HG03432 (cell line): ENCODE measurements at regions not wholly inside any gene's neighbourhood (a gene's known extent, or its start where the extent isn't known, plus 50 kb on each side); places are given as distances from the start of the nearest gene placed in this dataset.
"Not testable (repeated sequence)": the region's sequence is repeated elsewhere in the genome, so short reads cannot be mapped to it uniquely, and the experiment has no call there.

Experiments
- ATAC-seq: cut with Tn5 transposase; IDR thresholded peaks from one replicate; pipeline ENCODE4 v1.9.1; 2021; ENCODE audit warnings: mild to moderate bottlenecking, moderate library complexity; ENCODE audit not compliant: unreplicated experiment

DNA sequence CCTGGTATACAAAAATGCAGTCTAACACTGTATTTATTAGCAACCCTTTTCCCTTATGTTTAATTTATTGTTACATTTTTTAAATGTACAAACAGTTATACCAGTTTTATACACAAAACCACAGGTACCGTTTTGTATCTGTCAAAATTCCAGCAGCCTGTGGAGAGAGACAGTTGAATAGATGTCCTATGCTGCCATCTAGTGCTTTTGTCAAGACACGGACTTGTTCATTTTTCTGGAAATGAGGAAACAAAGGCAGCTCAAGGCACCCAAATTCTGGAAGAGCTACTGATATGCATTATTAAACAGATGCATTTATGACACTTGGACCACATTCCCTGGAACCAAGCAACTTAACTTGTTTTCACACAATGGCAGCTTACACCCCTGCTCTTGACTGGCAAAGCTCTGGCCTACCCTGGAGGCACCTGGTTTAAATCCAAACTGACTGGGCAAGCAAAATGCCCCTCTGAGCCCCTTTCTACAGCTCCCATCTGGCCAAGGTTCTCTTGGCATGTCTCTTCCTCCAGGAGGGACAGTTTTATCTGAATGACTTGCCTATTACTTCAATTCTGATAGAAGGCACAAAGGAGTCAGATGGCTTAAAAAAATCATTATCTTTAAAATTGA is 286.9 kb upstream of the PRKD1 start:
- ATAC-seq: no peak

GRCh38 chr14:30218907-30219306 is 291.3 kb upstream of the PRKD1 start:
- ATAC-seq: no peak

DNA sequence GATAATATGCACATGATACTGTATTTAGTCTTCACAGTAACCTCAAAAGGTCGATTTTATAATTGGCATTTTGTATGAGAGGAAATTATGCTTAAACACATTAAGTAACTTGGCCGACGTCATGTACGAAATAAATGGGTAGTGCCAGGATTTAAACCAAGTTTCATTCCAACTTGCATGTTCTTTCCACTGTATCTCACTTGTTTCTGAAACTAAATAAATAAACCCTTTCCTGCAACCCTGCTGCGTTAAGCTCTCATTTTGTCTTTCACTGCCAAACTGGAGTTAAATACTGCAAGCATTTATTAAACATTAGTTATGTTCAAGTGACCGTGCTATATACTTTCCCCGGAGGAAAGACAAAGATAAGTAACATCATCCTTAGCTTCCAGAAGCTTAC is 293.9 kb upstream of the PRKD1 start:
- ATAC-seq: no peak

GRCh38 chr14:30223385-30223785 is 295.7 kb upstream of the PRKD1 start:
- ATAC-seq: no peak

DNA sequence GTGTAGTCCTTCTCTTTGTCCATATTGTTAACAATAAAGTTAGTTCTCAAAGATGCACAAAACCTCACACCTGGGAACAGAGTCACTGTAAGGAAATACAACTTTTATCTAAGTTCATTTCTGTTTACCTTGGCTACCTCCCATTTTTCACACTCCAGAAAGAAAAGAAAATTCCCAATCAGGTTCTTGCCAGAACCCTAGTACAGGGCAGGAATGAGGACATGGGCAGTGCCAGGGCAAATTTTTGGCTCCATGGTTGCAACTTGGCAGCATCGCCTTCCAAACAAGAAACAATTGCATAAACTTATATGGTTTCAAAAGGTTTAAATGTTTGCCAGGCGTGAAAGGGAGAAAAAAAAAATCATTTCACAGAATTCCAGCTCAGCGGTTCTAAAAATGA is 296.3 kb upstream of the PRKD1 start:
- ATAC-seq: no peak

GRCh38 chr14:30225176-30225575 is 297.5 kb upstream of the PRKD1 start:
- ATAC-seq: no peak

DNA sequence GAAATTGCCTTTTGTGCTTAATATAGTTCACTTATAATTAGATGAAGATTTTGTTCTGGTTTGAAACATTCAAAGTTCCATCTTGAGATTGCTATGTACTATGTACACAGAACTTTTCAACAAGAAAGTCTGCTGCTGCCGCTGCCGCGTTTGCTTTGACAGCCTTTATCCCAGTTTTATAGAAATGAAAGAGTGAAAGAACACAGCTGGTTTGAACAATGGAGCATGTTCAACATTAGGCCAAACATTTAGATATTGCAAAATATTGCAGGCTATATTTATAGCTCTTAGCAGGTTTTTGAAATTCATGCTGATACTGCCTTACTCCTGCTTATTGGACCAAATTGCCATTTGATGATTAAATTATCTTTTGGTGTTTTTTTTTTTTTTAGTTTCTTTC is 299.8 kb upstream of the PRKD1 start:
- ATAC-seq: no peak

DNA sequence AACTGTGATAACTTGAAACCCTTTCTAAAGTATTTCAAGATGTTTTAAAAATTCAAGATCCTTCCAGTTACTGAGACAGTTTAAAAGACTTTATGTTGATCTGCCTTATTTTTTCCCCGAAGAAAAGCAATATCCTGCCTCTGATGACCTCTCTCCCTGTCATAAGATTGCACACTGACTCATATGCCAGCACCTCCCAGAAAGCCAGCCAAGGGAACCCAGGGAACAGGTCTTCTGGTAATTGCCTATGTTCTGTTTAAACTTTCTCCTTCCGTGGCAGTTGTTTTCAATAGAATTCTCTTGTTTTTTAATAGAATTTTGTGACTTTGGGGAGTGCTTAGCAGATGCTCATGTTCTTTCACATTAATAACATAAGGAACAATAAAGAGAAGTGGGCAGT is 300.2 kb upstream of the PRKD1 start:
- no peak for ATAC-seq

DNA sequence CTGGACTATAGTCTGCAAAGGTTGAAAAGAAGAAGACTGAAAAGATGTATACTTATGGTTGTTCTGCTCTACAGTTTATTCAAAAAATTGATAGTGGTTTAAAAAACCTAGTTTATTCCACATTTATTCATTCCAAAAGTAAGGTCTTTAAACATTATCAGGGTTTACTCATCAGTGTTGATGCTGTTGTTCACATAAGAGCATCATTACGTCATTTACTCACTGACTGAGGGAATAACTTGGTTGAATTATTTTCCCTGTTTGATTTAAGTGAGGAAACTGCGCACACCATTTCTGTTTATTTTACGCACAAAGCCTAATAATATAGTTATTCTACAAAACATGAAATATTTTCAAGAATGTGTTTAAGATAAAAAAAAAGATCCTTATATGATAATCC is 303.1 kb upstream of the PRKD1 start:
- ATAC-seq: no peak

DNA sequence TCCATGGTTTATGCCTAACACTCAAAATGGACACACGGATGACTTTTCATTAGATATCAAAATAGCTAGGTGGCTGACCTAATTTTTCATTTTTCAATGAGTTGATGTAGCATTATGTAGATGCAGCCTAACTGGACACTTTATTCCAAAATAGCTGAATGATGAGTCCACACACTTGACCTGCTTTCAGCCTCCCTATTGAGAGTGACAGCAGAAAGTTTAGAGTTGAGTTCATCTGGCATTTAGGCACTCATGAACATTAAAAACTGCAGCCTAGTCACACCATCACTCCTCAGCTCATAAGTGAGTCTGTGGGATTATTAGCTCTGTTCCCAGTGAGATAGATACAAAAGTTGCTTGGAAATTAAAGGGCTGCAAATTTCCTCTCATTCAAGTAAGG is 307.3 kb upstream of the PRKD1 start:
- ATAC-seq: no peak

GRCh38 chr14:30235485-30235884 is 307.8 kb upstream of the PRKD1 start:
- ATAC-seq: no peak

DNA sequence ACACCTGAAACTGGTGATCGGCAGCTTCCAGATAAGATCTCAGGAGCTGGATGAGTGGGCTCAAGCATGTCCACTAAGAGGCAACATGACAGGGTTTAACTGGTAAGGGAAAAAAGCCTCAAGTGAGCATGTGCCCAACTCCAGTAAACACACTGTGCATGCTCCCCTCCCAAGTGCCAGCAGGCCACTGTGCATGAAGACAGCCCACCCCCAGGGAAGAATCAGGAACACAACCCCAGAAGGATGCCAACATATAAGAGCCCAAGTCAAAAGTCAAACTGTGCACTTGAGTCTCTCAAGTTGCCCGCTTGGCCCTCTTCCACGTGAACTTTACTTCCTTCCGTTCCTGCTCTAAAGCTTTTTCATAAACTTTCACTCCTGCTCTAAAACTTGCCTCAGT is 311.3 kb upstream of the PRKD1 start:
- ATAC-seq: no peak

- no peak for ATAC-seq
Observed at GRCh38 chr14:30240018-30240417, 312.4 kb upstream of the PRKD1 start.

DNA sequence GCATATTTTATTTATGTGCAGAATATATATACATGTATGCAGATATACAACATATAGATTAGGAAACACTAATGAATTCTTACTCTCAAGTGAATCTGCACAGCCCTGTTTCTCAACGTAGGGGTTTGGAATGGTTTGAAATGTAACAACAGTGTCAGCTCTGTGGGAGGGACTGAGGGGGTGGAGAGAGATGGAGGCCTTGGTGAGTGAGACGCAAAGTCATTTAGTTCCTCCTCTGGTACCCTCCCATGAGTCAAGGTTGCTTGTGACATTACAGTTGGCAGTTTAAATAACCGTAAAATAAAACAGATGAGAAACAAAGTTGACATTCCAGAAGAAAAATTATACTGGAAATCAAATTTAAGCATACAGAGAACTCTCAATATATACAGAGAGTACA is 313.0 kb upstream of the PRKD1 start:
- ATAC-seq: no peak

DNA sequence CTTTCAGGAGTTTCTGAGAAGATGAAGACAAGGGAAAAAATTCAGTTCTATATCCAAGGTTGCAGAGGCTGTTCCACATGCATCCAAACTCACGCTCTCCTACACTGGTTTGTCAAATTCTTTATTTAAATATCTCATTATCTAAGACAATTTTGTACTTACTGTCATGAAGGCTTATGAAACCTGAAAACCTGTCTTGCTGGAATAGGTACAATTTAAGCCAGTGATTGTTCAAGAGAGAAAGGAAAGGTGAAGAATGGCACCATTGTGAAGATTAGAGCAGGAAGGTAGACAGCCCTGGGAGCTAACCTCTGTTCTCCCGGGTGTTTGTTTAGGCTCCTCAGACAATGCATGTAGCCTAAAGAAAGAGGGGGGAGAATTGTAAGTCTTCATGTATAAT is 315.1 kb upstream of the PRKD1 start:
- no peak for ATAC-seq

GRCh38 chr14:30243207-30243606 is 315.6 kb upstream of the PRKD1 start:
- no peak for ATAC-seq

GRCh38 chr14:30243805-30244204 is 315.2 kb upstream of the G2E3 start:
- no peak for ATAC-seq

- not testable (repeated sequence) for ATAC-seq
Observed at GRCh38 chr14:30244348-30244747, 314.6 kb upstream of the G2E3 start.

- ATAC-seq: no peak
Observed at GRCh38 chr14:30251017-30251416, 307.9 kb upstream of the G2E3 start.

- ATAC-seq: no peak
Observed at GRCh38 chr14:30251557-30252100, 307.3 kb upstream of the G2E3 start.

DNA sequence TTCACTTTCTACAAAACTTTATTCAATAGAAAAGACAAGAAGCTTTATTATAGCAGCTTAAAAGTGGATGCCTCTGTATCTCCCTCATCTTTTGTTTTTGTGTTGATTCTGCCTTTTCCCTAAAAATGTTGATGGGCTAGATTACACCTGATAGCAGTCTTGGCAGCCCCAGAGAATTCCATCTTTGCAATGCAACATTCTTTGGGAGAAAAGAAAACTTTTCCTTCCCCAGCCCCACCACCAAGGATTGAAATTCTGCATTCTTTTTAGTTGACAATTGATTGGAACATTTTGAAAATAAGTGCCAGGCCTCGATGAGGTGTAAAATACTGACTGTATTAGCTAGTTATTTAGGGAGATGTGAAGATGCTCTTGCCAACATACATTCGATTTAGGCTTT is 306.8 kb upstream of the G2E3 start:
- ATAC-seq: no peak

- peak; percentile 39 for ATAC-seq
Observed at GRCh38 chr14:30252783-30253674, 305.9 kb upstream of the G2E3 start.
